M059J (cell line): ENCODE measurements at regions not wholly inside any gene's neighbourhood (a gene's known extent, or its start where the extent isn't known, plus 50 kb on each side); places are given as distances from the start of the nearest gene placed in this dataset.

Experiments
- DNase-seq: peaks from one replicate; pipeline ENCODE4 v3.0.0-alpha.2; 2012; ENCODE audit warnings: low read depth

DNA sequence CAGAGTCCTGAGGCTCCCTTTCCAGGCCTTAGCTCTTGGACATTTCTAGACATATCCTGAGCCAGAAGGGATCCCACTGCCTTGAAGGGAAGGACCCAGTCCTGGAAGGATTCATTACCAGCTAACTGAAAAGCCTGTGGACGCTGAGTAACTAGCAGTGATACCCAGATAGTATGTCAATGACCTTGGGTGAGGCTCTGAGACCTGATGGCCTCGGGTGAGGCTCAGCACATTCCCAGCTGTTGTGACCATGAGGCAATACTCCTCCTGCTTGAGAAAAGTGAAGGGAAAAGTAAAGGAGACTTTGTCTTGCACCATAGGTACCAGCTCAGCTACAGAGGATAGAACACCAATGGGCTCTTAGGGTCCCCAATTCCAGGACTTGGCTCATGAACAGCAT lies 268.1 kb downstream of the DKK2 start:
- DNase-seq: no peak

DNA sequence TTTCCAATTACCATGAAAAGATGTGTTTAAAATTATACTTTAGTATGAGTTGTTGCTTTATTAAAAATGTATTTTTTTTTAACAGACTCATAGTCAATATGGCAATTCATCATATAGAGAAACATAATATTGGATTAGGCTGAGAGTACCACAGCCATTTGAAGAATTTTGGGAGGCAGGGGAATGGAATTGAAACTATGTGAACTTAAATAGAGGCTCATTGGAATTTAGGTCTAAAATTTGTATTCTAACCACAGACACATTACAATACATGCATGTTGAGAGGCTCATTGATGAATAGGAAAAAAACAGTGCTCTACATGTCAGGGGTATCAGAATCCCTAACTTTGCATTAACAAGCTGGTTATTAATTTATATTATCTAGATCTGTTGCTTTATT lies 269.6 kb downstream of the DKK2 start:
- DNase-seq: no peak

DNA sequence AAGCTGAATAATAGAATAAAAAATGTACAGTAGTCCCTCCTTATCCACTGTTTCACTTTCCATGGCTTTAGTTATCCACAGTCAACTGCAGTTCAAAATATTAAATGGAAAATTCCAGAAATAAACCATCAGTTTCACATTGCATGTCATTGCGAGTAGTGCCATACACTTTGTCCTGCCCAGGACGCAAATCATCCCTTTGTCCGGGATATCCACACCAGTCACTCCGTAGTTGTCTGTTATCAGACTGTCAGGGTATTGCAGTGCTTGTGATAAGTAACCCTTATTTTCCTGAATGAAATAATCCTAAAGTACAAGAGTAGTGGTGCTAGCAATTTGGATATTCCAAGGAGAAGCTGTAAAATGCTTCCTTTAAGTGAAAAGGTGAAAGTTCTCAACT lies 271.3 kb downstream of the DKK2 start:
- no peak for DNase-seq

- DNase-seq: peak; percentile 55
Measured at GRCh38 chr4:106762666-106763443, 273.3 kb downstream of the DKK2 start.

DNA sequence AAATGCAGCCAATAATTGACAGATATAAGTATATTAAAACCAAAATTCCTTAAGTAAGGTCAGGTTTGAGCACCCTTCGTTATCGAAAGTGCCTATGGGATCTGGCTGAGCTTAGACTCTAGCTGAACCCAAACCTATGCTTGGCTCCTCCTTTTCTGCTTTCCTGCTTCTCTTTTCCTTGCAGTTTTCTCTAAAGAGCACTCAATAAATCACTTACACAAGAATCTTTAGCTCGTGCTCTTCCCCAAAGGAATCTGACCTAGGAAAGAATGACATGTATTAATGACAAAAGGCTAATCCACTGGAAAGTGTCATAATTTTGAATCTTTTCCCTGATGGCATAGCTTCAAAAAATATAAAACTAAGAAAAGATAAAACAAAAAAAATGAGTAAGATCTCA lies 282.7 kb downstream of the DKK2 start:
- no peak for DNase-seq

DNA sequence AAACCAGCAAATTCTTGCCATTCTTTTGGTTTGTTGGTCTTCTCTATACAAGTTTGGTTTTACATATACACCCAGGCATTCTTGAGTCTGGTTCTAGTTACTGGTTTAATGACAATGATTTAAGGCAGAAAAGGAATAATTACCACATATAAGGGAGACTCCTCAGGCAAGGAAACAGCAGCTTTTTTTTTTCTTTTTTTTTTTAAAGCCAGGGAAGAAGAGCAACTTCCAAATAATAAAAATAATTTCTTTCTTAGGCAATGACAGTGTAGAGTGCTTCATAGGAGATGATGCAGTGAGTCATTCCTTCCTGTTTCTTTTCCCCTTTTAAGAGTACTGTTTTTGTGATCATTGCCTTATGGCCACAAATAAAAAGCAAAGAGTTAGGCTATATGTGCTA lies 289.7 kb downstream of the DKK2 start:
- DNase-seq: peak; percentile 45

DNA sequence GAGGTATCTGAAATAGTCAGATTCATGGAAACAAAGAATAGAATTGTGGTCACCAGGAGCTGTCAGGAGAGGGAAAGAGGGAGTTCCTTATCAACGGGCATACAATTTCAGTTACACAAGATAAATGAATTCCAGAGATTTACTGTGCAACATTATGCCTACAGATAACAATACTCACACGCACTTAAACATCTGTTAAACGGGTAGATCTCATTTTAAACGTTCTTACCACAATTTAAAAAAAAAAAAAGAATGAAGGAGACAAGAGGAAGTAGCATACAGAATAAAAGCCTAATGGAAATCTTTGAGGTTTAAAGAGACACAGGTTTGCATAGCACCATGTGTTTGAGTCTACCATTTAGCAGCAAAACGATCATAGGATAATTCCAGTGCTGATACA lies 298.0 kb downstream of the DKK2 start:
- DNase-seq: no peak

GRCh38 chr4:106718548-106718947 lies 317.6 kb downstream of the DKK2 start:
- DNase-seq: peak; percentile 29

GRCh38 chr4:106717091-106717490 lies 319.0 kb downstream of the DKK2 start:
- DNase-seq: peak; percentile 43

DNA sequence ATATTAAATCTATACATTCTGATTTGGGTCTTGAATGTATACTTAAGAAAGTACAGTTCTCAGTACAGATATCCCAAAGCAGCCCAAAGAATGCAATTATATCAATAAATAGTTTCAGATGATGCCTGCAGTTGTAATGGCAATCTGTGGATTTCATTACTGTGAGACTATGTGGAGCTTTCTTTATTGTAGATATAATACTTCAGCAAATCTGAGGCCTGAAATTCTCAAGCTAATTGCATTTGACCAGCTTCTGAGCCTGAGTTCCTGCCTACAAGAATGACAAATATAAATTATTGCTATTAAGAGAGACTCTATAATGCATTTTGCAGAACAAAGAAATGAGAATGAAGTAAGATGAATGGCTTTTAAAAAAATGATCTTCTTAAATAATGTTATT lies 320.3 kb downstream of the DKK2 start:
- no peak for DNase-seq

- DNase-seq: no peak
Measured at GRCh38 chr4:106708464-106708816, 327.7 kb downstream of the DKK2 start.

DNA sequence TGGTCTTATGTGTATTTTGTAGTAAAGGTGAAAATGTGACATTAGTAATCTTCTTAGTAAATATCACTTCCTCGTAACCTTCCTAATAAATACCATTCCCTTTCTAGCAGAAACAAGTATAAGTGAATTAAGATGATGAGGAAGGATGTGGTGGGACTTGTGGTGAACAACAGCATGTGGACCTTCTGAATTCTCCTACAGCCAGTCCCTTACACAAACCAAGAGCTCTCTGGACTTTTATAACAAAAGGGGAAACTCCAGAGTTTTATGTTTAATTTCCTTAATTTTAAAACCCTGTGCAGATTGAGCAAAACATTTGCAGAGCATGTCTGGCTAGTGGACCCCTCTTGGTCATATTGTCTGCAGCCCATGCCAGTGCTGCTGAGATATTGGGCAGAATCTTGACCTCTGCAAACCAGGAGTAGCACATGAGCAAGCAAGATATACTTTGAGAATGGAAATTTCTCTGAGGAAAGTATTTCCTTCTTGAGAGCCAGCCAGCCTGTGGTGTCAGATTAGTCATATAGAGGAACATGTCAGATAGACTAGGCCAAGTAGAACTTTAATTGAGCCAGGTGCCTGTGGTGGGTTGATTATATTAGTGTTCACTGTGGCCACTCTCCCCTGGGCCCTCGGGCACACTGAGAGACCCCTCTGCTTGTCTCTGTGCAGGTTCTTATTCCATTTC lies 328.2 kb downstream of the DKK2 start:
- DNase-seq: peak; percentile 66

DNA sequence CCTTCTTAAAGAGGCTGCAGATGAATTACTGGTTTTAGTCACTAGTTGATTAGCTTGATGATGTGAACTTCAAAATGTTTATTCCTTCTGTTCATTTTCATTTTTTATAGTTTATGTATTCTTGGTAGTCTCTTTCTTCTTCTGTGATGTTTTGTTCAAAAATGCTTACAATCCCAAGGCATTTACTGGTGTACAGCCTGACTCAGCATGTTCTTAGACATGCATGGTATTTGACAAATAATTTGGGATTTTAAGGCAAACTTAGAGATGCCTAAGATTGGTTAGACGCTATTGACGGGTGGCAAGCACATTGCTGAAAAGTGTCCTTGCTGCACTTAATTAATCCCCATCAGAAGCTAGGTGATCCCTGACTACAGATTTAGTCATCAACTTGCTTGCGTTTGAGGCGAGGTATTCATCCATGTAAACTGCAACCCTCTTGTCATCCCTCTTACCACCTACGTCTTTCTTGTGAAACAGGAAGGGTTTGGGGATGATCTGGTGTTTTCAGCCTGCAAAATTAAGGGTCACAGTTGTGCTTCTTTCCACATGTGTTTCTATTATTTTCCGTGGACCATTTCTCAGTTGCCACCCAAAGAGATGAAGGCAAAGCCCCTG lies 331.8 kb downstream of the DKK2 start:
- no peak for DNase-seq

GRCh38 chr4:106700321-106700720 lies 331.7 kb upstream of the GIMD1 start:
- DNase-seq: no peak

DNA sequence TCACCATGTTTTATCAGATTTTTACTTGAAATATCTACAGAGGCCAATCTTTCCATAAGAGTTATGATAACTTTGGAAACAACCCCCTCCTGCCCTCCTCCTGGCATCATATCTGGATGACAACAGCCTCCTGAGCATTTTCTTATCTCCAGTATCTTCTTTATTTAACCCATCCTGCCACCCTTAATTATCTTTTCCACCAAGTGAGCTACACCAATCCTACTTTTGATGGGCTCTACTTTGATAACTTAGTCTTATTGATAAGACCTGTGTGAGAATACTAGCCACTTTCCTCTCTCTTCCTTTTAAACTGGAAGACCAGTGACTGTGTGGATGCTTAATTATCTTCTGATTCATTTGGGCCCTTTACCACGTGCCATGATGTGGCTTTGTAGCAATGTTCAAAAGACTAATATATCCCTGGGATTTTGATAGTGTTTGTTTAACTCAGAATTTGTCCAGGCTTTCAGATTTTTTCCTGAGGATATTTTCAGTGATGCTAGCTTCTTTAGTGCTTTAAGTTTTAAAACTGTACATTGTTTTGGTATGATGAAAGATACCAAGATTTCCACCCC lies 330.1 kb upstream of the GIMD1 start:
- no peak for DNase-seq

- peak; percentile 57 for DNase-seq
Measured at GRCh38 chr4:106695501-106696262, 327.1 kb upstream of the GIMD1 start.

DNA sequence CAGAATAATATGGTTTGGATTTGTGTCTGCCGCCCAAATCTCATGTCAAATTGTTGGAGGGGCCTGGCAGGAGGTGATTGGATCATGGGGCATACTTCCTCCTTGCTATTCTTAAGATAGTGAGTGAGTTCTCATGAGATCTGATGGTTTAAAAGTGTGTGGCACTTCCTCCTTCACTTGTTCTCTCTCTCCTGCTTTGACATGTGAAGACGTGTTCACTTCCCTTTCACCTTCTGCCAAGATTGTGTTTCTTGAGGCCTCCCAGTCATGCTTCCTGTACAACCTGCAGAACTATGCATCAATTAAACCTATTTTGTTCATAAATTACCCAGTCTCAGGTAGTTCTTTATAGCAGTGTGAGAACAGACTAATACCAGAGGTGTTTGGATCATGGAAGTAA lies 325.7 kb upstream of the GIMD1 start:
- DNase-seq: no peak

DNA sequence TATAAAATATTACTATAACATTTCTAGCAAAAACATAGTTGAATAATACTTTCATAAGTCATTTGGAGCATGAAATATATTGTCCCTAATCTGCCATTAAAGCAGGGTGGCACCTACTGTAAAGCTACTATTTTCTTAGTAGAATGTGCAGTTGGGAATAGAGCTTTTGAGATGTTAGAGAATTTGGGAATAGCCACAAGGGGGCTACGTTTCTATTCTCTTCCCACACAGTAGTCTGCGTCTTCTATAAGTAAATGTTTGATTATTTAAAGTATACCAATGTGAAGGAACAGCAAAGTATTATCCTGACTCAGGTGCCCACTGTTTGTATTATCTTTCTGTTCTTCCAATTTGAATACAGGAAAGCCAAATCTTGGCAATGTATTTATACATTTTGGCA lies 323.2 kb upstream of the GIMD1 start:
- no peak for DNase-seq

DNA sequence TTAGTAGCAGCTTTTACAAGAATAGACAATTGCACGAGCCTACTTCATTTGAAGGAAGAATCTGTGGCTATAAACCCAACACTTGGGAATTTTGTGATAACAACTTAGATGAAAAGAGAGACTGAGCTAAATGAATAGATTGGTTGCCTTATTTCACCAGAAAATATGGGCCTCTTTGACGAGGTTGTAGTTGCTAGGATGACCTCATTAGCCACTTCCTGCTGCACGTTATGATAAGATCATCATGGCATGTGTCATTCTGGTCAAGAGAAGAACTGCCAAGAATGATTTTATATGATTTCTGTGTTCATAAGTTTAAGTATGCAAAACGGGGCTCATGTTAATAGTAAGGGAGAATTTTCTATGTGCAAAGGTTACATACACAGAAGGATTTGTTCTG lies 321.9 kb upstream of the GIMD1 start:
- peak; percentile 84 for DNase-seq

- no peak for DNase-seq
Measured at GRCh38 chr4:106687026-106687425, 318.4 kb upstream of the GIMD1 start.

DNA sequence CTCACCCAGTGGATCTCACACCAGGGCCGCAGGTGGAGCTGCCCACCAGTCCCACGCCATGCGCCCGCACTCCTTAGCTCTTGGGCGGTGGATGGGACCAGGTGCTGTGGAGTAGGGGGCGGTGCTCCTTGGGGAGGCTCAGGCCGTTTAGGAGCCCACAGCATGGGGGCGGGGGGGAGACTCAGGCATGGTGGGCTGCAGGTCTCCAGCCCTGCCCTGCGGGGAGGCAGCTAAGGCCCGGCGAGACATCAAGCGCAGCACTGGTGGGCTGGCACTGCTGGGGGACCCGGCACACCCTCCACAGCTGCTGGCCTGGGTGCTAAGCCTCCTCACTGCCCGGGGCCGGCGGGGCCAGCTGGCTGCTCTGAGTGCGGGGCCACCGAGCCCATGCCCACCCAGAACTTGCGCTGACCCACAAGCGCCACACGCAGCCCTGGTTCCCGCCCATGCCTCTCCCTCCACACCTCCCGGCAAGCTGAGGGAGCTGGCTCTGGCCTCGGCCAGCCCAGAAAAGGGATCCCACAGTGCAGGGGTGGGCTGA lies 312.9 kb upstream of the GIMD1 start:
- no peak for DNase-seq

DNA sequence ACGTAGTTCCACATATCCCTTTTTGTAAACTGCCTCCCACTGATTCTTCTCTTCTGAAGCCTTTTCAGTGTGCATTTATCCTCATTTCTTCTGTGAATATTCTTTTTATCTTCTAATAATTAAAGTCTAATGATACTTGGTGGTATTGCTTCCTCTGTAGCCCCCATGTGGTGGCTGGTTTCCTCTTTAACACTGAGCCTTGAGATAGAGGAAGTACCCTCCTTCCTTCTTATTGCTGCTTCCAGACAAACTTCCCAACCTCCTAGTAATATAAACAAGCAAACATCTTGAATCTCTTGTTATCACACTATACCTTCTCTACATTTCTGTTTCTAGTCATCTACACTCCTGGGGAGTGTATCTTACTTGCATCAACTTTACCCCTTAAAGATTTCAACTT lies 310.5 kb upstream of the GIMD1 start:
- no peak for DNase-seq
